ENCODE measurements at regions not wholly inside any gene's neighbourhood (a gene's known extent, or its start where the extent isn't known, plus 50 kb on each side); places are given as distances from the start of the nearest gene placed in this dataset.

GRCh38 chr10:58991856-58992255 lies 184.6 kb upstream of the PHYHIPL start:
- Histone ChIP-seq H3K27me3 (replicated peaks; ENCODE audit: control insufficient read depth, insufficient read depth, low read length) (no peaks in the 10 kb centered on the region), H3K4me3 (replicated peaks; ENCODE audit: low read depth, low read length) (no peak overlapping the region), H3K36me3 (ENCODE audit: control insufficient read depth, insufficient read depth, low read length) (no peaks in the 10 kb centered on the region)
- DNase-seq (ENCODE audit: extremely low read depth, insufficient read length) = no peak
- no peak for TF ChIP-seq CTCF (IDR thresholded peaks at IDR 0.05; ENCODE audit: insufficient read depth, low read length, poor library complexity, severe bottlenecking)

GRCh38 chr10:58992830-58993460 lies 183.5 kb upstream of the PHYHIPL start:
- TF ChIP-seq CTCF (IDR thresholded peaks at IDR 0.05; ENCODE audit: insufficient read depth, low read length, poor library complexity, severe bottlenecking) = no peak
- no peak overlapping the region for H3K4me3 ChIP-seq (replicated peaks; ENCODE audit: low read depth, low read length)
- no peaks in the 10 kb centered on the region for H3K36me3 ChIP-seq (ENCODE audit: control insufficient read depth, insufficient read depth, low read length)
- H3K27me3 ChIP-seq (replicated peaks; ENCODE audit: control insufficient read depth, insufficient read depth, low read length) = no peaks in the 10 kb centered on the region
- DNase-seq (ENCODE audit: extremely low read depth, insufficient read length) = no peak

GRCh38 chr10:58993480-58994221 lies 182.8 kb upstream of the PHYHIPL start:
- Histone ChIP-seq H3K27me3 (replicated peaks; ENCODE audit: control insufficient read depth, insufficient read depth, low read length) (no peaks in the 10 kb centered on the region), H3K36me3 (ENCODE audit: control insufficient read depth, insufficient read depth, low read length) (no peaks in the 10 kb centered on the region), H3K4me3 (replicated peaks; ENCODE audit: low read depth, low read length) (no peak overlapping the region)
- peak; percentile 46 for DNase-seq (ENCODE audit: extremely low read depth, insufficient read length)
- no peak for TF ChIP-seq CTCF (IDR thresholded peaks at IDR 0.05; ENCODE audit: insufficient read depth, low read length, poor library complexity, severe bottlenecking)

- H3K27me3 ChIP-seq (replicated peaks; ENCODE audit: control insufficient read depth, insufficient read depth, low read length) = no peaks in the 10 kb centered on the region
- no peak for DNase-seq (ENCODE audit: extremely low read depth, insufficient read length)
- TF ChIP-seq CTCF (IDR thresholded peaks at IDR 0.05; ENCODE audit: insufficient read depth, low read length, poor library complexity, severe bottlenecking) = no peak
These were observed 182.0 kb upstream of the PHYHIPL start for GRCh38 chr10:58994226-58995057.

GRCh38 chr10:58995058-58995596 lies 181.3 kb upstream of the PHYHIPL start:
- TF ChIP-seq CTCF (IDR thresholded peaks at IDR 0.05; ENCODE audit: insufficient read depth, low read length, poor library complexity, severe bottlenecking) = no peak
- DNase-seq (ENCODE audit: extremely low read depth, insufficient read length) = no peak
- Histone ChIP-seq H3K4me3 (replicated peaks; ENCODE audit: low read depth, low read length) (no peak overlapping the region), H3K27me3 (replicated peaks; ENCODE audit: control insufficient read depth, insufficient read depth, low read length) (no peaks in the 10 kb centered on the region), H3K36me3 (ENCODE audit: control insufficient read depth, insufficient read depth, low read length) (no peaks in the 10 kb centered on the region)

More at GRCh38 chr10:58994226-58995057, 182.0 kb upstream of the PHYHIPL start:
- Histone ChIP-seq H3K36me3 (ENCODE audit: control insufficient read depth, insufficient read depth, low read length) (no peaks in the 10 kb centered on the region), H3K4me3 (replicated peaks; ENCODE audit: low read depth, low read length) (no peak overlapping the region)

Data from GM06990 (cell line).